SK-N-SH (cell line): ENCODE measurements at regions not wholly inside any gene's neighbourhood (a gene's known extent, or its start where the extent isn't known, plus 50 kb on each side); places are given as distances from the start of the nearest gene placed in this dataset.

Source experiments
- CTCF ChIA-PET: fragments of 300-600, 350-600 bp; formaldehyde crosslinking; extraction: SDS; loops from one replicate; lab custom pipeline; 2021; lab: Yijun Ruan, JAX
- POLR2A ChIA-PET: fragments of 350-600 bp; sonication (Branson Sonifier 250); formaldehyde crosslinking; extraction: SDS; loops from one replicate; lab custom pipeline; 2020; ENCODE audit warnings: antibody characterized with exemption, inconsistent platforms; lab: Yijun Ruan, JAX
- DNase-seq: peaks from one replicate; pipeline ENCODE4 v3.0.0; 2012
- H2AFZ ChIP-seq: fragments of 200-600 bp; sonication (generic); 2 replicates; pipeline ENCODE4 v1.8.1; 2016; ENCODE audit warnings: antibody characterized with exemption, mild to moderate bottlenecking, low read depth
- H3F3A ChIP-seq: fragments of 200-600 bp; sonication (generic); replicated peaks from 2 replicates; pipeline ENCODE3; 2016; ENCODE audit warnings: antibody characterized with exemption, mild to moderate bottlenecking; ENCODE audit not compliant: insufficient read depth
- H3K27ac ChIP-seq, 2 experiments: fragments of 200-500 bp in 1 of 2; fragments of 200-600 bp in 1 of 2; sonication (Bioruptor generic) in 1 of 2; sonication (generic), shearing (Covaris generic) in 1 of 2; 2 replicates each; pipeline versions ENCODE4 v1.5.1 to v1.6.1; 2014 to 2016; ENCODE audit warnings: low read depth in 2 of 2, inconsistent platforms in 1 of 2, low read length in 1 of 2, mild to moderate bottlenecking in 1 of 2, mixed read lengths in 1 of 2
- H3K27me3 ChIP-seq: fragments of 200-600 bp; sonication (generic), shearing (Covaris generic); 2 replicates; pipeline ENCODE4 v1.6.1; 2016; ENCODE audit warnings: mixed run types; ENCODE audit not compliant: insufficient read depth
- H3K36me3 ChIP-seq, 2 experiments: fragments of 200-500 bp in 1 of 2; fragments of 200-600 bp in 1 of 2; sonication (Bioruptor generic) in 1 of 2; sonication (generic) in 1 of 2; replicated peaks in 1 of 2; 2 replicates each; pipeline versions ENCODE3 to v1.5.1; 2014 to 2016; ENCODE audit warnings: low read length in 1 of 2, mild to moderate bottlenecking in 1 of 2; ENCODE audit not compliant: insufficient read depth in 2 of 2, control insufficient read depth in 1 of 2
- H3K4me1 ChIP-seq, 2 experiments: fragments of 200-500 bp in 1 of 2; fragments of 200-600 bp in 1 of 2; sonication (Bioruptor generic) in 1 of 2; sonication (generic), shearing (Covaris generic) in 1 of 2; 2 replicates each; pipeline versions ENCODE4 v1.5.1 to v1.6.1; 2014 to 2016; ENCODE audit warnings: low read depth in 1 of 2, low read length in 1 of 2, mixed run types in 1 of 2; ENCODE audit not compliant: insufficient read depth in 2 of 2, control insufficient read depth in 1 of 2
- H3K4me2 ChIP-seq: fragments of 200-600 bp; sonication (generic), shearing (Covaris generic); 2 replicates; pipeline ENCODE4 v1.6.1; 2017; ENCODE audit warnings: mixed run types
- H3K4me3 ChIP-seq, 2 experiments: fragments of 200-500 bp in 1 of 2; fragments of 200-600 bp in 1 of 2; sonication (Bioruptor generic) in 1 of 2; sonication (generic), shearing (Covaris generic) in 1 of 2; 2 replicates each; pipeline versions ENCODE4 v1.5.1 to v1.8.1; 2014 to 2016; ENCODE audit warnings: low read depth in 2 of 2, inconsistent platforms in 1 of 2, low read length in 1 of 2, mild to moderate bottlenecking in 1 of 2, mixed read lengths in 1 of 2, moderate library complexity in 1 of 2
- H3K79me2 ChIP-seq: fragments of 200-600 bp; sonication (generic); 2 replicates; pipeline ENCODE4 v1.8.1; 2017; ENCODE audit warnings: mild to moderate bottlenecking; ENCODE audit not compliant: insufficient read depth
- H3K9ac ChIP-seq: fragments of 200-600 bp; sonication (generic); 2 replicates; pipeline ENCODE4 v1.6.1; 2017; ENCODE audit warnings: mixed run types
- H3K9me2 ChIP-seq: fragments of 200-600 bp; sonication (generic); 2 replicates; pipeline ENCODE4 v1.6.1; 2017; ENCODE audit warnings: mixed run types
- H3K9me3 ChIP-seq: fragments of 200-600 bp; sonication (generic); 2 replicates; pipeline ENCODE4 v1.6.1; 2017; ENCODE audit warnings: mixed run types, mild to moderate bottlenecking, moderate library complexity
- H4K20me1 ChIP-seq: fragments of 200-600 bp; sonication (generic); 2 replicates; pipeline ENCODE4 v1.6.1; 2017; ENCODE audit warnings: mild to moderate bottlenecking, mixed run types; ENCODE audit not compliant: insufficient read depth
- CTCF ChIP-seq: fragments of 200-600 bp; sonication (generic); IDR thresholded peaks from 2 replicates; pipeline ENCODE4 v1.6.1; 2017; ENCODE audit warnings: antibody characterized with exemption, mild to moderate bottlenecking, moderate library complexity
- FOSL2 ChIP-seq: IDR thresholded peaks from 2 replicates; pipeline ENCODE4 v1.4.0; 2012; ENCODE audit warnings: low read depth, mild to moderate bottlenecking, moderate library complexity, borderline replicate concordance
- GABPA ChIP-seq: IDR thresholded peaks from 2 replicates; pipeline ENCODE4 v1.4.0; 2012; ENCODE audit warnings: low read depth, mild to moderate bottlenecking
- GATA2 ChIP-seq: sonication (generic); formaldehyde crosslinking; IDR thresholded peaks from 2 replicates; pipeline ENCODE4 v1.5.0; 2020; ENCODE audit warnings: mild to moderate bottlenecking, missing genetic modification reagents
- IRF3 ChIP-seq: fragments of 150-350 bp; IDR thresholded peaks from 2 replicates; pipeline ENCODE4 v1.6.1; 2016; ENCODE audit warnings: mild to moderate bottlenecking, low read depth, low read length
- JUND ChIP-seq: IDR thresholded peaks from 2 replicates; pipeline ENCODE4 v1.4.0; 2012
- PBX3 ChIP-seq: IDR thresholded peaks from 2 replicates; pipeline ENCODE4; 2012
- POLR2AphosphoS5 ChIP-seq: IDR thresholded peaks from 2 replicates; pipeline ENCODE4 v1.6.1; 2012; ENCODE audit warnings: low read depth, low read length
- SIN3A ChIP-seq: IDR thresholded peaks from 2 replicates; pipeline ENCODE4 v1.6.1; 2012; ENCODE audit warnings: low read depth, mild to moderate bottlenecking, low read length, moderate library complexity, borderline replicate concordance
- SMC3 ChIP-seq: IDR thresholded peaks from 2 replicates; pipeline ENCODE4 v1.6.1; 2012; ENCODE audit warnings: low read depth, low read length, improper control_type of control experiment
- TAF1 ChIP-seq: IDR thresholded peaks from 2 replicates; pipeline ENCODE4 v1.6.1; 2012; ENCODE audit warnings: low read depth, mild to moderate bottlenecking, low read length, moderate library complexity, borderline replicate concordance
- TCF12 ChIP-seq: IDR thresholded peaks from 2 replicates; pipeline ENCODE4 v1.4.0; 2012
- YY1 ChIP-seq: IDR thresholded peaks from 2 replicates; pipeline ENCODE4 v1.4.0; 2012; ENCODE audit warnings: low read depth, mild to moderate bottlenecking
- WGBS: methylation state at CpG from one replicate; pipeline ENCODE4 v1.1.6; 2017; ENCODE audit warnings: low lambda C conversion rate; 5-methylcytosine and 5-hydroxymethylcytosine counted together

- TF ChIP-seq FOSL2 (no peak), TCF12 (no peak)
Measured at GRCh38 chr20:22465622-22466446, 118.5 kb downstream of the FOXA2 start (continued).

- no peak for TF ChIP-seq PBX3
- TF ChIP-seq YY1, result no peak
- TF ChIP-seq CTCF, result no peak
- no peak for TF ChIP-seq JUND
- TF ChIP-seq POLR2AphosphoS5, result no peak
- TF ChIP-seq GATA2 (CRISPR knock-in tag), result no peak
- no peak for TF ChIP-seq IRF3
- TF ChIP-seq SIN3A, result no peak
- no peak for TF ChIP-seq SMC3
- TF ChIP-seq TAF1, result no peak
- TF ChIP-seq GABPA, result no peak
Measured at GRCh38 chr20:22464312-22465003, 119.9 kb downstream of the FOXA2 start.

More at GRCh38 chr20:22464312-22465003, 119.9 kb downstream of the FOXA2 start:
- H2AFZ ChIP-seq, result no peak overlapping the region
- CTCF ChIA-PET, result interaction anchor here (1.1 to 1.5 kb wide), 2 partner anchors 11 to 12 kb away, joined by 3 to 6 read pairs; no protein-coding TSS in a partner anchor
- no peaks in the 10 kb centered on the region for H3K9me3 ChIP-seq
- H3K4me3 ChIP-seq, result no peak overlapping the region
- no peak for DNase-seq
- no peaks in the 10 kb centered on the region for H3K79me2 ChIP-seq
- H3F3A ChIP-seq, result no peaks in the 10 kb centered on the region
- H3K36me3 ChIP-seq, result no peaks in the 10 kb centered on the region
- H3K4me2 ChIP-seq, result no peak overlapping the region
- no peak overlapping the region for H3K27ac ChIP-seq
- no peaks in the 10 kb centered on the region for H4K20me1 ChIP-seq
- H3K9ac ChIP-seq, result no peak overlapping the region
- H3K9me2 ChIP-seq, result no peaks in the 10 kb centered on the region
- POLR2A ChIA-PET, result no interaction called here
- WGBS, result 35% methylated on average over 5 of the region's 5 CpGs
- no peaks in the 10 kb centered on the region for H3K4me1 ChIP-seq
- peaks cover 15% of the 10 kb centered on the region; the same call in 1 of the 2 replicates for H3K27me3 ChIP-seq
